ENCODE measurements at regions not wholly inside any gene's neighbourhood (a gene's known extent, or its start where the extent isn't known, plus 50 kb on each side); places are given as distances from the start of the nearest gene placed in this dataset.

DNA sequence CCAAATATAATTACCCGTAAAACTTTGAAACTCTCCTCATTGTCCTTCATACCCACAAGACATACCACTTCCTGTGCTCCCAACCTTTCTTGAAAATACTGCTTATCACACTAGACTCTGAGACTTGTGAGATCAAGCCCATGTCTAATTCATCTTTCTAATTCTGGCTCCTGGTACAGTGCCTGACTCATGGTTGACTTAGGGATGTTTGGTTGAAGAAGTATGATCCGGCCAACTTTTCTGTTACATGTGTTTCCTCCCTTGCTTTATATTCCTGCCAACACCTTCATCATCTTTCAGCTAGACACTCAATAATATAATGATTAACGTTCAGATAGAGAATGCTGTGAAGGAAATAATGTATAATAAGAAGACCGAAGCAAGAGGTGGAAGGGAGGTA is 58.2 kb downstream of the MEX3B start:
- no peak for DNase-seq (ENCODE audit: low read depth in 2 of 3, low spot score in 2 of 3)

DNA sequence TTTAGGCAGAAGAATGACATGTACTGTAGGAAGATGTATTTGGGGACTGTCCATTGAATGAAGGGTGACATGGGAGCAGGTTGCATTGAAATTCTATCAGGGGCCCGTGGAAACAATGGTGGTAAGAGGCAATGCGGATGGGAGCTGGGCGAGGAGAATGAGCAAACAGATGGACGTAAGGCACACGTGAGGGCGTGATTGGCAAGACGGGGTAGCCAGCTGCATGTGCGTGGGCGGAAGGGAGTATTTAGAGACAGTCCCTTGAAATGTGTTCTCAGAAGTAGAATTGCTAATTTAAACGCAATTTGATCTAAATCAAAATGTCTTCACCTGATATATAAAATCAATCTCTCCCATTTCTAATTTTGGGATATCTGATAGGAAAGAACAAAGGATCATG is 62.3 kb downstream of the MEX3B start:
- DNase-seq (ENCODE audit: low read depth in 2 of 3, low spot score in 2 of 3) = no peak

GRCh38 chr15:81982808-81983207 is 63.0 kb downstream of the MEX3B start:
- DNase-seq (ENCODE audit: low read depth in 2 of 3, low spot score in 2 of 3) = no peak

- no peak for DNase-seq (ENCODE audit: low read depth in 2 of 3, low spot score in 2 of 3)
Observed at GRCh38 chr15:81981908-81982307, 63.9 kb downstream of the MEX3B start.

DNA sequence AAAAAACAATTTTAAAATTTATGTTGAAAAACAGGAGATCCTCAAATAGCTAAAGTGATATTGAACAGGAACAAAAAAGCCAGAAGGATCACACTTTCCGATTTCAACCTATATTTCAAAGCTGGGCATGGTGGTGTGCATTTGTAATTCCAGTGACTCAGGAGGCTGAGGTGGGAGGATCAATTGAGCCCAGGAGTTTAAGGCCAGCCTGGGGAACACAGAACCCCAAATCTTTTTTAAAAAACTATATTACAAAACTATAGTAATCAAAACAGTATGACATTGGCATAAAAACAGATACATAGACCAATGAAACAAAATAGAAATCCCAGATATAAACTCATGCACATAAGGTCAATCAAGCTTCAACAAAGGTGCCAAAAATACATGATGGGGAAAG is 68.4 kb downstream of the MEX3B start:
- no peak for DNase-seq (ENCODE audit: low read depth in 2 of 3, low spot score in 2 of 3)

GRCh38 chr15:81968691-81969090 is 77.1 kb downstream of the MEX3B start:
- no peak for DNase-seq (ENCODE audit: low read depth in 2 of 3, low spot score in 2 of 3)

GRCh38 chr15:81966631-81967030 is 79.2 kb downstream of the MEX3B start:
- no peak for DNase-seq (ENCODE audit: low read depth in 2 of 3, low spot score in 2 of 3)

GRCh38 chr15:81962482-81962881 is 83.3 kb downstream of the MEX3B start:
- DNase-seq (ENCODE audit: low read depth in 2 of 3, low spot score in 2 of 3) = no peak

- DNase-seq (ENCODE audit: low read depth in 2 of 3, low spot score in 2 of 3) = no peak
Observed at GRCh38 chr15:81959196-81959595, 86.6 kb downstream of the MEX3B start.

DNA sequence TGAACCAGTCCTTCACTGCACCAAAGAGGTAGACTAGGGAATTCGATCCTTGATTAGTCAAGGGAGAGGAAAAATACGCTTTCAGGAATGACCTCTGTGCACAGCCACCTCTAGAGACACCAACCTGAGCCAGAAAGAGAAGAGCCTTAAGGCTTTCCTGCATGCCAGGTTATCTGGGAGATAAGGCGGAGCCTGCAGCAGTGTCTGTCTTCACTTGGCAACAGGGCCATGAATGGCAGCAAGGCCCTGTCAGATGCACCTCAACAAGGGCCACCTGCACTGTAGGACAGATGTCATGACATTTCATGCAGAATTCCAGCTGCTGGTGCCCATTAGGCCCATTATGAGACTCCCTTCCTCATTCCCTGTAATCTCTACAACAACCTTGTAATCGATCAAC is 88.1 kb downstream of the MEX3B start:
- DNase-seq (ENCODE audit: low read depth in 2 of 3, low spot score in 2 of 3) = no peak

DNA sequence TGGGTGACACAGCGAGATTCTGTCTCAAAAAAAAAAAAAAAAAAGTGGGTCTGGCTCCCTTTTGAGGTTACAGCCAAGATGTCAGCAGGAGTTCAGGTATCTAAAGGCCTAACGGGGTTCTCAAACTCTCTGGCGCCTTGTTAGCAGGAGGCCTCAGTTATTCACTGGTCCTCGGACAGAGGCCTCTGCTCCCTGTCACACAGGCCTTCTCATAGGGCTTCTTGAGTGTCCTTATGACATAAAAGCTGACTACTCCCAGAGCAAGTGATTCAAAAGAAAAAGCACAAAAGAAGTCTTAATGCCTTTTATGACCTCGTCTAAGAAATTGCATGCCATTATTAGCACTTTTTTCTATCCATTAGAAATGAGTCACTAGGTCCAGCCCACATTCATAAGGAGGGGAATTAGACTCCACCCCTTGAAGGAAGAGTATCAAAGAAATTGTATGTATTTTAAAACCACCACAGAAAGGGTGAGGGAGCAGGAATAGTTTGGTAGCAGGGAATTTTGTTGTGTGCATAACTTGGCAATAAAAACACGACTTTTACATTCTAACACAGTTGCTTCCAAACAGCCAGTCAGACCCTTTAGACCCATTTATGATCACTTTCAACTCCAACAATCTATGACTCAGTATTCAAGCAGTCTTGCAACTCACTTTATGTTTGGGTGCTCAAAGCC is 90.3 kb downstream of the MEX3B start:
- DNase-seq (ENCODE audit: low read depth in 2 of 3, low spot score in 2 of 3) = no peak

GRCh38 chr15:81954158-81954783 is 91.5 kb downstream of the MEX3B start:
- DNase-seq (ENCODE audit: low read depth in 2 of 3, low spot score in 2 of 3) = no peak

- DNase-seq (ENCODE audit: low read depth in 2 of 3, low spot score in 2 of 3) = no peak
Observed at GRCh38 chr15:81950841-81951414, 94.9 kb downstream of the MEX3B start.

DNA sequence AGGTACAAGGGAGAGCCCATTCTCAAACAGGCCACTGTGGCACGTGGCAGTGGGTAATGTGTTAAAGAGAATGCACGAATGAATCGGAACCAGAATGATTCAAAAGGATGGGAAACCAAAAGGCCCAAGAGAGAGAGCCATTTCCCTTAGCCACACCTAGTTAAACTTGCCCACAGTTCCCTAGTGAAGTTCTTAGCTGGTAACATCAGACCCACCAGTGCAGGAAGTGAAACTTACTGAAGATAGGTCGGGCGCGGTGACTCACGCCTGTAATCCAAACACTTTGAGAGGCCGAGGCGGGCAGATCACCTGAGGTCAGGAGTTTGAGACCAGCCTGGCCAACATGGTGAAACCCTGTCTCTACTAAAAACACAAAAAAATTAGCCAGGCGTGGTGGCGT is 97.1 kb downstream of the MEX3B start:
- DNase-seq (ENCODE audit: low read depth in 2 of 3, low spot score in 2 of 3) = no peak

DNA sequence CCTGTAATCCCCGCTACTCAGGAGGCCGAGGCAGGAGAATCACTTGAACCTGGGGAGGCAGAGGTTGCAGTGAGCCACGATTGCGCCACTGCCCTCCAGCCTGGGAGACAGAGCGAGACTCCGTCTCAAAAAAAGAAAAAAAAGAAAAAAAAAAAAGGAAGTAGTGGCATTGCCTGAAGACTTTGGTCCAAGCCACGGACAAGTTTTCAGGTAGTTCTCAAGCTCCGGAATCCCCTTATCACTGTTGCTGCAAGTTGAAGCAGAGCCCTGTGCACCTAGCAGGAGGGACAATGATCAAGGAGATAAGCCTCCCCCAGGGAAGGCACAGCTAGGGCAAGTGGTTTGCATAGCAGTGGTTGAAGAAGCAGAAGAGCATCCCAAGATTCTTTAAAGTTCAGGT is 97.6 kb downstream of the MEX3B start:
- DNase-seq (ENCODE audit: low read depth in 2 of 3, low spot score in 2 of 3) = no peak

- no peak for DNase-seq (ENCODE audit: low read depth in 2 of 3, low spot score in 2 of 3)
Observed at GRCh38 chr15:81947548-81947947, 98.3 kb downstream of the MEX3B start.

- DNase-seq (ENCODE audit: low read depth in 2 of 3, low spot score in 2 of 3) = no peak
Observed at GRCh38 chr15:81945014-81945615, 100.7 kb downstream of the MEX3B start.

- DNase-seq (ENCODE audit: low read depth in 2 of 3, low spot score in 2 of 3) = no peak
Observed at GRCh38 chr15:81942655-81943195, 103.1 kb downstream of the MEX3B start.

DNA sequence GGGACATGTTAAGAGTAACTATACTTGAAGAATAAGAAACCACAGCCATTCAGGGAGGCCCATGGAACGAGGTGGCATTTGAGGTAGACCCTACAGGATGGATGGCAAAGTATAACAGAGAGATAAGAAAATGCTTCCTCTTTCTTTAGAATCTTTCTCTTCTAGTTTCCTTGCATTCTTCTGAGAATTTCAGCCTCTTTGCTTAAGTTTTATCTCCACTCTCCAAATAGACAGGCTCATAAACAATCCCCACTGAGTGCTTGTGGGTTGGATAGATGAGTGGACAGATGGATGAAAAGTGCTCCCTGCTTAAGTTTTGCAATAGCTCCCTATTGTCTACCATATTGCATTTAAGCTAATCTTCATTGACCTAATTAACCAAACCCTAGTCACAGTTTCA is 103.7 kb downstream of the MEX3B start:
- no peak for DNase-seq (ENCODE audit: low read depth in 2 of 3, low spot score in 2 of 3)

DNA sequence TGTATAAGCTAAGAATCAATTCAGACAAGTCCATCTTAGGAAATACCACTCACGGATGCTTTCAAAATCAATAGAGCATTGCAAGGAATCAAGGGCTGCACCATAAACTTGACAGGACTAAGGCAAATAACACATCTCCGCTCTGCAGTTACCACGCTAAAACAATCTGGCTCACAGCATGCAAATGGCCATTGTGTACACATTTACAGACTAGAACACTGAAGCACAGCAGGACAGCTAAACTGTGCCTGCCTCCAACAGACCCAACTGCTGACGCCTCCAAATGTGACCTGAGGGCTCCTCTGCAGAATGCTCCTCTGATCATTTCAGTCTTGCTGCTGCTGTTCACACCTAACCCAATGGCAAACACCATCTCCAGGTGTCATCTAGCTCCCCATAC is 104.3 kb downstream of the MEX3B start:
- no peak for DNase-seq (ENCODE audit: low read depth in 2 of 3, low spot score in 2 of 3)

DNA sequence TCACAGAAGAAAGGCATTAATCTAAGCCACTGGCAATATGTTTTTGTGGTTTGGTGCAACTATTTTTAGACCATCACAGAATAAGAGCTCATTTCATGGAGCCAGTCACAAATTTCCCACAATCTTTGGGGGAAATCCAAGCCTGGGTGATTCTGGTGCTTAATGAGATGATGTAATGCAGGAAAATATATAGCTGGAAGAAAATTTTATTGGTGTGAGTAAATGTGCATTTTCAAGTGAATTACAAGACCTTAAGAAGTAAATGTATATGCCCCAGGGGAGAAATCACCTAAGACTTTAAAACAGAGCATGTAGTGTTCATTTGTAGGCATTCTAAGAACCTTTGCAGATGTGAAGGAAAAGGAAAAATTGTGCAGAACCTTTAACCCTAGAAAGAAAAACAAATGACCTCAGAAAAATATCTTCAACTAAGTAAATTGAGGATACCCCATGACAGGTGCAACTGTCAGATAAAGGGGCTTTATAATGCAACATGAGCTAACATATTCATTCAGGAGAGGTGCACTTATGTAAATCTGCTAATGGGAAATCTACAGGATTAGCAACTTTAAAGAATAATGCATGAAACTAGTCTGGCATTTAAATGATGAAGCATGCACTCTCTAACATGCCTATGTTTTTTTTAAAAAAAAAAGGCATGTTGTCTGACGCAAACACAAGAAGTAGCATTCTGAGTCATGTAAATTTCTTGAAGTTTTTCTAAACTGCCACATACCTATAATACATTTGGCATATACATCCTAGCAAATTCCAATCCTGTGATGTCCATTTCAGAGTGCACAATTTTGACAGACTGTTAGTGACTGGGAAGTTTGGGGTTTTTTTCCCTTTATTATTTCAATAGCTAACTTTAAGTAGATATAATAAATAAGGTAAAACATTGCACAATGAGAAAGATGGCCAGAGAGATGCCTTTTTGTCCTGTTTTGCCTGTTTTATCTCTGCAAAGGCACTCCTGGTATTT is 105.1 kb downstream of the MEX3B start:
- DNase-seq (ENCODE audit: low read depth in 2 of 3, low spot score in 2 of 3) = no peak

All from activated CD8-positive, alpha-beta memory T cell treated with anti-CD3 and anti-CD28 coated beads for 48 hours (primary cell).